Suprapubic skin (tissue), 4 donors: ENCODE measurements at regions not wholly inside any gene's neighbourhood (a gene's known extent, or its start where the extent isn't known, plus 50 kb on each side); places are given as distances from the start of the nearest gene placed in this dataset.

Experiments
- DNase-seq, 2 donors: peaks; one replicate each; pipeline ENCODE4 v3.0.0-alpha.2; 2019; ENCODE audit warnings: low spot score in 2 of 2
- H3K27ac ChIP-seq: fragments of 200-600 bp; sonication (generic); one replicate; pipeline ENCODE4 v1.5.1; 2019
- H3K27me3 ChIP-seq: fragments of 200-600 bp; sonication (generic); one replicate; pipeline ENCODE4 v1.5.1; 2019
- H3K36me3 ChIP-seq: fragments of 200-600 bp; sonication (generic); one replicate; pipeline ENCODE4 v1.5.1; 2019
- H3K4me1 ChIP-seq: fragments of 200-600 bp; sonication (generic); one replicate; pipeline ENCODE4 v1.5.1; 2019
- H3K4me3 ChIP-seq: fragments of 200-600 bp; sonication (generic); one replicate; pipeline ENCODE4 v1.5.1; 2019; ENCODE audit warnings: mild to moderate bottlenecking
- H3K9me3 ChIP-seq: fragments of 200-600 bp; sonication (generic); one replicate; pipeline ENCODE4 v1.5.1; 2019
- CTCF ChIP-seq, 2 donors: fragments of 200-600 bp in 1 of 2; fragments of 450-650 bp in 1 of 2; sonication (generic) in 1 of 2; IDR thresholded peaks; one replicate each; pipeline ENCODE4 v1.5.1; 2016 to 2019; ENCODE audit warnings: antibody characterized with exemption in 2 of 2, mild to moderate bottlenecking in 1 of 2, moderate library complexity in 1 of 2
- EP300 ChIP-seq: sonication (generic); formaldehyde crosslinking; IDR thresholded peaks from one replicate; pipeline ENCODE4 v1.6.1; 2017; ENCODE audit warnings: antibody characterized with exemption
- POLR2A ChIP-seq, 2 donors: fragments of 450-650 bp; IDR thresholded peaks; one replicate each; pipeline ENCODE4 v1.6.1; 2017; ENCODE audit warnings: antibody characterized with exemption in 2 of 2, mild to moderate bottlenecking in 2 of 2, moderate library complexity in 2 of 2
- POLR2AphosphoS5 ChIP-seq, 3 donors: sonication (generic); formaldehyde crosslinking; IDR thresholded peaks; one replicate each; pipeline ENCODE4 v1.6.1; 2017; ENCODE audit warnings: antibody characterized with exemption in 3 of 3
- WGBS: methylation state at CpG from one replicate; pipeline ENCODE4 v1.1.5; 2018; 5-methylcytosine and 5-hydroxymethylcytosine counted together

- H3K27me3 ChIP-seq = peaks cover 2% of the 10 kb centered on the region
- 71% methylated on average over 1 of the region's 1 CpG for WGBS
Measured at GRCh38 chr10:83937826-83938225, 201.5 kb upstream of the GHITM start.

GRCh38 chr10:83941189-83941588, 198.1 kb upstream of the GHITM start:
- Histone ChIP-seq H3K27ac (no peak overlapping the region), H3K4me3 (no peak overlapping the region), H3K27me3 (peaks cover 2% of the 10 kb centered on the region), H3K4me1 (no peaks in the 10 kb centered on the region), H3K36me3 (no peaks in the 10 kb centered on the region), H3K9me3 (no peaks in the 10 kb centered on the region)
- TF ChIP-seq CTCF (IDR thresholded peaks at IDR 0.05) (no peak), POLR2A (IDR thresholded peaks at IDR 0.05) (no peak), POLR2AphosphoS5 (IDR thresholded peaks at IDR 0.05) (no peak), EP300 (no peak)
- no peak for DNase-seq
- WGBS = 86% methylated on average over 2 of the region's 2 CpGs

More at GRCh38 chr10:83937826-83938225, 201.5 kb upstream of the GHITM start:
- H3K4me1 ChIP-seq = no peaks in the 10 kb centered on the region
- no peaks in the 10 kb centered on the region for H3K36me3 ChIP-seq
- H3K27ac ChIP-seq = no peak overlapping the region
- no peak for DNase-seq
- H3K9me3 ChIP-seq = no peaks in the 10 kb centered on the region
- TF ChIP-seq POLR2AphosphoS5 (IDR thresholded peaks at IDR 0.05) (no peak), EP300 (no peak), POLR2A (IDR thresholded peaks at IDR 0.05) (no peak), CTCF (IDR thresholded peaks at IDR 0.05) (no peak)
- H3K4me3 ChIP-seq = no peak overlapping the region

GRCh38 chr10:83942410-83942809, 196.9 kb upstream of the GHITM start:
- Histone ChIP-seq H3K36me3 (no peaks in the 10 kb centered on the region), H3K27ac (no peak overlapping the region), H3K4me1 (no peaks in the 10 kb centered on the region), H3K9me3 (no peaks in the 10 kb centered on the region), H3K27me3 (peaks cover 2% of the 10 kb centered on the region), H3K4me3 (no peak overlapping the region)
- WGBS = 80% methylated on average over 3 of the region's 3 CpGs
- no peak for DNase-seq
- no peak for TF ChIP-seq CTCF (IDR thresholded peaks at IDR 0.05)
- no peak for TF ChIP-seq POLR2A (IDR thresholded peaks at IDR 0.05)
- no peak for TF ChIP-seq EP300
- no peak for TF ChIP-seq POLR2AphosphoS5 (IDR thresholded peaks at IDR 0.05)

GRCh38 chr10:83943049-83943448, 196.3 kb upstream of the GHITM start:
- no peak for DNase-seq
- H3K9me3 ChIP-seq = no peaks in the 10 kb centered on the region
- TF ChIP-seq POLR2AphosphoS5 (IDR thresholded peaks at IDR 0.05) (no peak), CTCF (IDR thresholded peaks at IDR 0.05) (no peak), POLR2A (IDR thresholded peaks at IDR 0.05) (no peak), EP300 (no peak)
- no peak overlapping the region for H3K4me3 ChIP-seq
- H3K27ac ChIP-seq = no peak overlapping the region
- H3K36me3 ChIP-seq = no peaks in the 10 kb centered on the region
- peaks cover 2% of the 10 kb centered on the region for H3K27me3 ChIP-seq
- no peaks in the 10 kb centered on the region for H3K4me1 ChIP-seq
- WGBS = 60% methylated on average over 5 of the region's 5 CpGs

GRCh38 chr10:83943920-83944319, 195.4 kb upstream of the GHITM start:
- Histone ChIP-seq H3K4me3 (no peak overlapping the region), H3K36me3 (no peaks in the 10 kb centered on the region), H3K9me3 (no peaks in the 10 kb centered on the region), H3K27ac (no peak overlapping the region), H3K4me1 (no peaks in the 10 kb centered on the region), H3K27me3 (peaks cover 2% of the 10 kb centered on the region)
- no peak for TF ChIP-seq POLR2AphosphoS5 (IDR thresholded peaks at IDR 0.05)
- TF ChIP-seq POLR2A (IDR thresholded peaks at IDR 0.05) = no peak
- WGBS = 42% methylated on average over 4 of the region's 4 CpGs
- DNase-seq = no peak
